HT1080 (cell line): ENCODE measurements at regions not wholly inside any gene's neighbourhood (a gene's known extent, or its start where the extent isn't known, plus 50 kb on each side); places are given as distances from the start of the nearest gene placed in this dataset.

Experiments used
- DNase-seq: peaks from one replicate; pipeline ENCODE4 v3.0.0-alpha.2; 2015; ENCODE audit warnings: low read depth

- DNase-seq = no peak
These were observed 81.8 kb upstream of the NANOGP8 start for GRCh38 chr15:35166730-35167359.

DNA sequence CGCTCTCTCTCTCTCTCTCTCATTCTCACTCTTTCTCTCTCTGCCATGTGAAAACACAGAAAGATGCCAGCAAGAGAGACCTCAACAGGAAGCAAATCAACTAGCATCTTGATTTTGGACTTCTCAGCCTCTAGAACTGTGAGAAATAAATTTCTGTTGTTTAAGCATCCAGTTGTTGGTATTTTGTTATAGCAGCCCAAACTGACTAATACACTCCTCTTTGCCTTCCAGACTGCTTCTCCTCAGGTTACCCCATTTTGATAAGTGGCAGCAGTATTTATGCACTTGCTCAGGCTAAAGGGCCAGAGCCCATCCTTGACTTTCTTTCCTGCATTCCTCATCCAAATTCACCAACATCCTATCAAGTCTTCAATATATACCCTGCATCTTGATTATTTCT, 76.6 kb upstream of the NANOGP8 start:
- DNase-seq = no peak

DNA sequence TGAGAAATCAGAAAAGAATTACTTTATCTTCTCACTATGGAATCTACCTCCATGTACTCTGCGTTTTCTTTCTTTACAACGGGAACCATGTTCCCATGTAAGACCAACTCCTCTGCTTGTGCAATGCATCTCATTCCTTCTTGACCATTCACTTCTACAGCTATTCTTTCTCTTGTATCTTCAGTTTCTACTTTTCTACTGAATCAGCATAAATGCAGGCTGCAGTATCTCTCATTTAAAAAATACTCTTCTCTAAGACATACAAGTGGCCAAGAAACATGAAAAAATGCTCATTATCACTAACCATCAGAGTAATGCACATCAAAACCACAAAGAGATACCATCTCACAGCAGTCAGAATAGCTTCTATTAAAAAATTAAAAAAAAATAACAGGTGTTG, 74.1 kb upstream of the NANOGP8 start:
- DNase-seq = no peak

- DNase-seq = no peak
These were observed 66.7 kb upstream of the NANOGP8 start for GRCh38 chr15:35151782-35152181.

DNA sequence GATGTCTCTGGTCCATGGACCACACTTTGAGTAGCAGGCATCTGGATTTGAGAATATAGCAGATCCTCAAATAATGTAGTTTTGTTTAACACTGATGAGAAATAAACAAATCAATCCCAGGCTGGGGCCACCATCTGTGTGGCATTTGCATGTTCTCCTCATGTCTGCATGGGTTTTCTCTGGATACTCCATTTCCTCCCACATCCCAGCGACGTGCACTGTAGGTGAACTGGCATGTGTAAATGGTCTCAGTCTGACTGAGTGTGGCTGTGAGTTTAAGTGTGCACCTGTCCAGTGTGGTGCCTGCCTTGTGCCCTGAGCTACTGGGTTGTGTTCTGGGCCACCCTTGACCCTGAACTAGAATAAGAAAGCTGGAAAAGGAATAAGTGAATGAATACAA, 66.3 kb upstream of the NANOGP8 start:
- DNase-seq = no peak

GRCh38 chr15:35150361-35150760, 65.3 kb upstream of the NANOGP8 start:
- DNase-seq = no peak

GRCh38 chr15:35145336-35145735, 60.2 kb upstream of the NANOGP8 start:
- DNase-seq = no peak

DNA sequence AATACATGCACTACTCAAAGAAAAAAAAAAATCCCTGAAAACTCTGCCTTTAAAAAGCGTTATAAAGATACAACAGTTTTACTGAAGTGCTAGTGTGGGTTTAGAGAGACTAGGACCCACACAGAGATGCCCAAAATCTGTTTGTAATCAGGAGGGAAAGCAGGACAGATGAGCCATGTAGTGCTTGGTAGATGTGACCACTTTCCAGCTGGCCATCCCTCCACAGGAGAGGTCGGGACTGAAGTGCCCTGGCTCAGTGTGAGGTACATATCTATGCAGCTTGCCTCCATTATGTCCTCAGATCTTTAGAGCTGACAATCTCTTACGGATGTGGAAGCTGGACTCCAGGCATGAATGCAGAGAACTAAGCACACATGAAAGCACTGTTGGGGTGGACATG, 57.5 kb upstream of the NANOGP8 start:
- DNase-seq = no peak

GRCh38 chr15:35141743-35142471, 56.8 kb upstream of the NANOGP8 start:
- DNase-seq = peak; percentile 74

DNA sequence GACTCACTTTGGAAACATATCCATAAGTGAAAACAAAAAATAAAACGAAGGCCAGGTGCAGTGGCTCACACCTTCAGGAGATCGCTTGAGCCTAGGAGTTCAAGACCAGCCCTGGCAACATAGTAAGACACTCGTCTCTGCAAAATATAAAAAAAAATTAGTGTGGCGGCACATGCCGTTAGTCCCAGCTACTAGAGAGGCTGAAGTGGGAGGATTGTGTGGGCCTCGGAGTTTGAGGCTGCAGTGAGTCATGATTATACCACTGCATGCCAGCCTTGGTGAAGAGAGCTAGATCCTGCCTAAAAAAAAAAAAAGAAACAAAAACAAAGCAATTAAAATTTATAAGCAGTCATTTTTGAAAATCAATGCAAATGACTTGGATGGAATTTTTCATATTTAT, 54.7 kb upstream of the NANOGP8 start:
- peak; percentile 10 for DNase-seq

DNA sequence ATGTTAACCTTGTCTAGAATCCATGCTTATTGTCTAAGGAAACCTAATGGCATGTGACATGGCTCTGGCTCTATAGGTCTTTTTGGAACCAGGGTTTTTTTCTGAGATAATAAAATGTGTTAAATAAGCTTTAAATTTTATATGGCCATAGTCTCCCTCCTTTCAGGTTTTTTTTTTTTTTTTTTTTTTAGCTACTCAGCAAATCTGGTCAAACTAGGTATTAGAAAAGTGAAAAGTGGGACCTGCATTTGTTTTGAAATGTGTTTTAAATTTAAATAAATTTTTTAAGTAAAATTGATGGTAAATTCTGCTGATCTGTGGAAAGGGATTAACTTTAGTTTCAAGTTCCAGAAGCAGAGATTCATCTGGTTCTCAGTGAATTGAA, 52.1 kb upstream of the NANOGP8 start:
- DNase-seq = no peak

DNA sequence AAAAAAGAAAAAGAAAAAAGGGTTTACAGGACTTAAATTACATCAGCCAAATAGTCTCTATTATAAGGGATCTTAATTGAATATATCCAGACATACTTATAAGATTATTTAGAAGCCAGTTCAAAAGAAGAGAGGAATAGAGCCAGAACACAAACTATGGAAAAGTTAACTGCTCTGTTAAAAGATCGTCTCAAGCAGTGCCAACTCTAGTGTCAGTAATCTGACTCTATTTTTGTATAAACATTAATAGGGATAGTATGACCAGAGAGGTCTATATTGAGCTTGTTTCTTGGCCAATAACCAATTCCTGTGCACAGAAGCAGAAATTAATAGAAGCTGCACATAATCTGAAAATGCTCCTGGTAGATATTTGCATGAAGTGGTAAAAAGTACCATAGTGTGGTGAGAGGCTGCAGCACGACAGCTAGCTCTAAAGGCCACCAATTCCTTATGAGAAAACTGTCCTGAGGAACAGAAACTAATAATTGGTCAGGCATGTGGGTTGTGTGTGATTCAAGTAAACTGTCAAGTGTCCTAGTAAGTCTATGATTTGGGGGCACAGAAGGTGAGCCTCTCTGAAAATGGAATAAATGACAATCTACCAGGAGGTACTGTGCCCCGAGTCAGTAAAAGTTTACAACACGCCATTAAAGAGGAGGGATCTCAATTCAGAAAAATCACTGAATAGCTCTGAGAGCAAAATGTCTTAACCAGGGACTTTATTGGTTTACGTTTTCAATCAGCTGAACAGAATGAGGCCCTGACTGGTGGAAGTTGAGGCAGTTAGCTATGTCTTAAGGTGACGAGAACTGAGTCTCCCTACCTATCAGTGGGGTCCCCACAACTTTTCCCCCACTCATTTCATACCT, 51.5 kb upstream of the NANOGP8 start:
- no peak for DNase-seq
